Right lobe of liver (tissue), 6 donors: ENCODE measurements at regions not wholly inside any gene's neighbourhood (a gene's known extent, or its start where the extent isn't known, plus 50 kb on each side); places are given as distances from the start of the nearest gene placed in this dataset.

Source experiments
- ATAC-seq, 4 donors: fragments of 200-7000 bp; cut with Tn5 transposase; one replicate each; pipeline ENCODE4 v1.9.1; 2020; ENCODE audit warnings: mild to moderate bottlenecking in 4 of 4, moderate library complexity in 4 of 4
- DNase-seq, 3 donors: peaks; one replicate each; pipeline ENCODE4 v3.0.0-alpha.2; 2020
- H3K27ac ChIP-seq, 3 donors: fragments of 200-600 bp; one replicate each; pipeline ENCODE4 v1.8.0; 2022
- H3K27me3 ChIP-seq, 2 donors: fragments of 200-600 bp; one replicate each; pipeline ENCODE4 v1.8.0; 2022
- H3K36me3 ChIP-seq, 4 donors: fragments of 200-600 bp; sonication (generic) in 1 of 4; one replicate each; pipeline versions ENCODE4 v1.5.1 to v1.8.0; 2017 to 2022; ENCODE audit warnings: control low read depth in 1 of 4
- H3K4me1 ChIP-seq, 4 donors: fragments of 200-600 bp; sonication (generic) in 1 of 4; one replicate each; pipeline versions ENCODE4 v1.5.1 to v1.8.0; 2017 to 2022; ENCODE audit warnings: control low read depth in 1 of 4
- H3K4me3 ChIP-seq, 3 donors: fragments of 200-600 bp; one replicate each; pipeline ENCODE4 v1.8.0; 2022
- H3K9me3 ChIP-seq, 4 donors: fragments of 200-600 bp; sonication (generic) in 1 of 4; one replicate each; pipeline versions ENCODE4 v1.5.1 to v1.8.0; 2017 to 2022; ENCODE audit warnings: control low read depth in 1 of 4
- CTCF ChIP-seq, 4 donors: fragments of 200-600 bp in 3 of 4; fragments of 450-650 bp in 1 of 4; IDR thresholded peaks; one replicate each; pipeline versions ENCODE4 v1.5.1 to v1.8.0; 2016 to 2022; ENCODE audit warnings: antibody characterized with exemption in 4 of 4, mild to moderate bottlenecking in 2 of 4
- POLR2A ChIP-seq: fragments of 450-650 bp; IDR thresholded peaks from one replicate; pipeline ENCODE4 v1.6.1; 2017; ENCODE audit warnings: antibody characterized with exemption, mild to moderate bottlenecking
- WGBS: methylation state at CpG from one replicate; pipeline ENCODE4 v1.1.6; 2018; ENCODE audit warnings: low coverage, low lambda C conversion rate; ENCODE audit not compliant: insufficient coverage; ENCODE audit errors: missing lambda C conversion rate; 5-methylcytosine and 5-hydroxymethylcytosine counted together
- intact Hi-C, 2 donors: fragments of 100-400 bp; cut with DNase I; formaldehyde crosslinking; loops; one replicate each; pipeline versions ENCODE4 v1.11.2 to v1.14.1; 2022
- donor health status: DM: no; HTN: yes; CAD: no.
- donor health status: DM: no; HTN: no; CAD: no.
- donor health status: DM: no; HTN: no; CAD: no.
- donor health status: DM: no; HTN: yes; CAD: no.
- donor health status: DM: no; HTN: yes; CAD: no.

- no peak for ATAC-seq
- DNase-seq = no peak
- intact Hi-C loops = loop anchor here in 1 of 2 donors (10.0 kb wide), 1 partner anchor 54 kb away; no protein-coding TSS in a partner anchor
- Histone ChIP-seq H3K36me3 (no peaks in the 10 kb centered on the region), H3K4me1 (no peaks in the 10 kb centered on the region), H3K9me3 (no peaks in the 10 kb centered on the region), H3K27ac (no peak overlapping the region), H3K4me3 (no peak overlapping the region), H3K27me3 (no peaks in the 10 kb centered on the region)
- TF ChIP-seq CTCF (IDR thresholded peaks at IDR 0.05) = no peak
These were observed 75.0 kb upstream of the IZUMO3 start for GRCh38 chr9:24620741-24621140.

GRCh38 chr9:24616863-24617262 is 71.2 kb upstream of the IZUMO3 start:
- intact Hi-C loops = no loop called here
- TF ChIP-seq POLR2A (no peak), CTCF (IDR thresholded peaks at IDR 0.05) (no peak)
- H3K36me3 ChIP-seq = no peaks in the 10 kb centered on the region
- ATAC-seq = no peak
- no peaks in the 10 kb centered on the region for H3K27me3 ChIP-seq
- no peak overlapping the region for H3K4me3 ChIP-seq
- WGBS = 75% methylated on average over 1 of the region's 1 CpG
- DNase-seq = no peak
- no peaks in the 10 kb centered on the region for H3K9me3 ChIP-seq
- H3K27ac ChIP-seq = no peak overlapping the region
- no peaks in the 10 kb centered on the region for H3K4me1 ChIP-seq

- Histone ChIP-seq H3K27ac (no peak overlapping the region), H3K4me3 (no peak overlapping the region), H3K27me3 (no peaks in the 10 kb centered on the region), H3K9me3 (no peaks in the 10 kb centered on the region), H3K4me1 (no peaks in the 10 kb centered on the region), H3K36me3 (no peaks in the 10 kb centered on the region)
- intact Hi-C loops = no loop called here
- ATAC-seq (no peak), DNase-seq (no peak)
- 19% methylated on average over 2 of the region's 2 CpGs for WGBS
- TF ChIP-seq CTCF (IDR thresholded peaks at IDR 0.05) = no peak
- no peak for TF ChIP-seq POLR2A
These were observed 68.4 kb upstream of the IZUMO3 start for GRCh38 chr9:24614070-24614469.

- TF ChIP-seq CTCF (IDR thresholded peaks at IDR 0.05) (no peak), POLR2A (no peak)
- H3K27ac ChIP-seq = no peak overlapping the region
- no peaks in the 10 kb centered on the region for H3K27me3 ChIP-seq
- no peaks in the 10 kb centered on the region for H3K4me1 ChIP-seq
- no peaks in the 10 kb centered on the region for H3K9me3 ChIP-seq
- 60% methylated on average over 5 of the region's 5 CpGs for WGBS
- DNase-seq = no peak
- no peak overlapping the region for H3K4me3 ChIP-seq
- H3K36me3 ChIP-seq = no peaks in the 10 kb centered on the region
- ATAC-seq = no peak
- intact Hi-C loops = loop anchor here in 1 of 2 donors (10.0 kb wide), 1 partner anchor 56 kb away; no protein-coding TSS in a partner anchor
These were observed 62.9 kb upstream of the IZUMO3 start for GRCh38 chr9:24608599-24608998.
